Large intestine (tissue), 3 donors: ENCODE measurements at regions not wholly inside any gene's neighbourhood (a gene's known extent, or its start where the extent isn't known, plus 50 kb on each side); places are given as distances from the start of the nearest gene placed in this dataset.

ENCODE experiments used
- DNase-seq, 2 donors: peaks; one replicate each; pipeline versions ENCODE4 v3.0.0 to v3.0.0-alpha.2; 2013
- H3K27ac ChIP-seq: one replicate; pipeline ENCODE4 v1.5.1; 2013; ENCODE audit warnings: low read length
- H3K27me3 ChIP-seq: 2 replicates; pipeline ENCODE4 v1.6.1; 2013; ENCODE audit warnings: low read length; ENCODE audit not compliant: control insufficient read depth, insufficient read depth
- H3K36me3 ChIP-seq: 2 replicates; pipeline ENCODE4 v1.6.1; 2013; ENCODE audit warnings: low read length; ENCODE audit not compliant: control insufficient read depth, insufficient read depth
- H3K4me1 ChIP-seq: one replicate; pipeline ENCODE4 v1.6.1; 2013; ENCODE audit warnings: low read length; ENCODE audit not compliant: control insufficient read depth, insufficient read depth
- H3K4me3 ChIP-seq: one replicate; pipeline ENCODE4 v1.5.1; 2013; ENCODE audit warnings: low read length
- H3K9me3 ChIP-seq: one replicate; pipeline ENCODE4 v1.6.1; 2013; ENCODE audit warnings: mild to moderate bottlenecking, low read depth, low read length, moderate library complexity; ENCODE audit not compliant: control insufficient read depth
- WGBS: methylation state at CpG from one replicate; pipeline ENCODE4 v1.1.5; 2013; ENCODE audit warnings: low lambda C conversion rate; ENCODE audit not compliant: insufficient coverage; 5-methylcytosine and 5-hydroxymethylcytosine counted together

DNA sequence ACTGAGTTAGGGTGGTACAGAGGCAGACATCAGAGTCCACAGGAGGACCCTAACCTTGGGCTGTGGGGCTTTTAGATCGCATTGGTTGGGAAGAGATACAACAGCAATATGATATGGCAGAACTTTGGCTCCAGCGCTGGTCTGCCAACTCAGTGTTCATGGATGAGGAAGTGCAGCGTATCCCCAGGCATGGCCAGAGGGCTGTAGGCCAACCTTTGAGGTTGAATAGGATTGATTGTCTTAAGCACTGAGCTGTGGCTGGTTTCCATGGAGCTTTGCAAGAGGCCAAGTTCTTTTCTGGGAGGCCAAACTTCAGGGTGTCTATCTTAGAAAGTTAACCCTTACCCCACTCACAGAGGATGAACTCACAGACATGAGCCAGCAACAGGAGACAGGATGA lies 144.1 kb upstream of the TMTC4 start:
- Histone ChIP-seq H3K36me3 (no peaks in the 10 kb centered on the region), H3K27me3 (no peaks in the 10 kb centered on the region), H3K27ac (no peak overlapping the region), H3K4me1 (peaks cover 4% of the 10 kb centered on the region), H3K9me3 (peaks cover 4% of the 10 kb centered on the region), H3K4me3 (no peak overlapping the region)
- WGBS = no CpG with 5 or more reads among the region's 3 CpGs
- no peak for DNase-seq

DNA sequence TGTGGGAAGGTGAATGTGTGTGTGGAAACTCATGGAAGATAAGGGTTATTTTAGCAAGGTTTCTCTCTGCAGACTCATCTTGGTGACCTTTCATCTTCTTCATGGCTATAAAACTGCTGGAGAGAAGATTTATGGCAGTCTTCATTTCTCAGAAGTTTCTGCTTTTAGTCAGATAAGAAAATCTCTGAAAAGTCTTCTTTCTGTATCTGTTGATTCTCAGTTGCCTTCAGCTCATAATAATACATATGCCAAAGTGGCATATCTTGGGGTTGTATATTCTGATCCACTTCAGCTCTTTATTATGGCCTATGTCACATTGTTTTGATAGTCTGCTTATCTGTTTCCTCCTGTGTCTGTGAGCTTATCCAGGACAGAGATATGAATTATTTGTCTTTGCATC lies 143.3 kb upstream of the TMTC4 start:
- Histone ChIP-seq H3K27ac (no peak overlapping the region), H3K4me1 (peaks cover 4% of the 10 kb centered on the region), H3K9me3 (peaks cover 4% of the 10 kb centered on the region), H3K27me3 (no peaks in the 10 kb centered on the region), H3K36me3 (no peaks in the 10 kb centered on the region), H3K4me3 (no peak overlapping the region)
- peak; percentile 20 to 43 for DNase-seq

DNA sequence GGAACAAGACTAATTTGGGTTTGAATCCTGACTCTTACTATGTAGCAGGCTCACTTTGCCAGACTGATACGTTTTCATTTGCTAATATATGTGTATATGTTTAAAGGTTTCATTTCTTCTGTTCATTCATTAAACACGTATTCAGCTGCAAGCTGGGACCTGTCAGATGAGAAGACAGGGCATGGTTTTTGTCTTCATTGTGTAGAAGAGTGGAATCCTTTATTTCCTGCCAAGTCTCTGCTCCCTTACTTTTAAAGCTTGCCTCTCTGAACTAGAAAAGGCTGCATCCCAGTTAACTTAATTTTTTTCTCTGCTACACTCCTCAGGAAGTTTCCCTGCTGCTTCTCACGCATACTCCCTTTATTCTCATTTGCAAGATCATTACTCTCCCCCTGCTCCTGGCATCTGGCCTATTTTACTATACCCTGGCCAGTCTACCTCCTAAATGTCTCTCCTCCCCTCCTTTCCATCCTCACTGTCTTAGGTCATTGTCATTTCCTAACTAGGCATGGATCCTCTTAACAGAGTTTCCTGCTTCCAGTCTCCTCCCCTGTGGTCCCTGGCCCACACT lies 141.0 kb upstream of the TMTC4 start:
- Histone ChIP-seq H3K4me1 (peaks cover 4% of the 10 kb centered on the region), H3K9me3 (peaks cover 4% of the 10 kb centered on the region), H3K27me3 (no peaks in the 10 kb centered on the region), H3K4me3 (no peak overlapping the region), H3K27ac (no peak overlapping the region), H3K36me3 (no peaks in the 10 kb centered on the region)
- 91% methylated on average over 2 of the region's 3 CpGs for WGBS
- no peak for DNase-seq

DNA sequence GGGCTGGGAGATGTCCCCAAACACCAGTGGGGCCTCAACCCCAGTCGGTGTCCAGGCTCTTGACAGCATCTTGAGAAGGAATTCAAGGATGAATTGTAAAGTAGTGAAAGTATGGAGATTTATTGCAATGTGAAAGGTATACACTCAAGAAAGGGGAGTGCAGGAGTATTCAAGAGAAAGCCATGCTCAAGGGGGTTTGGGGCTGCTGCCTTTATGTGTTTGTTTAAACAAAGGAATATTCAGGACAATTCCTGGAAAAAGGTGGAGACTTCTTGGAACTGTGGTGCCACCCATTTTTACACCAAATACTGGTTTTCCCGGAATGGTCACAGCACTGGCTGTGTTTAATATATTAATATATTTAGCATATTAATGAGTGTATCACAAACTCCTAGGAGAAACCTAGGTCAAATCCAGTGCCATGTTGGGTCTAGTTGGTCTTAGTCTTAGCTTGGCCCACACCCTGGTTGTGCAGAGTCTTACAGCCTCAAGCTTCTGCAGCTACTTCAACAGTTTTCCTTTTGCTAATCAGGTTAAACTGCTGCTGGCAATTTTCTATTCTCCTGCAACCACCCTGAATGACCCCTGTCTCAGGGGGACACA lies 138.5 kb upstream of the TMTC4 start:
- no peaks in the 10 kb centered on the region for H3K27me3 ChIP-seq
- H3K36me3 ChIP-seq = no peaks in the 10 kb centered on the region
- H3K27ac ChIP-seq = no peak overlapping the region
- H3K9me3 ChIP-seq = peaks cover 4% of the 10 kb centered on the region
- no peak overlapping the region for H3K4me3 ChIP-seq
- no CpG with 5 or more reads among the region's 2 CpGs for WGBS
- DNase-seq = no peak
- H3K4me1 ChIP-seq = peaks cover 3% of the 10 kb centered on the region

DNA sequence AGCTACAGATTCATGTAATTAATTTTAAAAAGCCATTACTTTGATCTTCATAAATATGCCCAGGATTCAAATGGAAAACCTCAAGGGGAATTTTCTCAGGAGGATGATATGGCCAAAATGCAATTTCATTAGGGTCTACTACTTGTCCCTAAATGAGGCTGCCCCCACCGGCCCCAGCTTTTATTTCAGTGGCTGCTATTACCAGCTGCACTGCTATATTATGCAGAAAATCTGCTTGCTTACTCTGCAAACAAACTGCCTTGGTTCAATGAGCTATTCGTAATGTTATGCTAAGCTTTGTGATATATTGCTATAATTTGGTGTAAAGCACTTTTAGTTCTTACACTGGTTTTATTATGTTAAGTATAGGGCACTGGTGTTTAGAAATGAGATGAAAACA lies 137.3 kb upstream of the TMTC4 start:
- H3K27me3 ChIP-seq = no peaks in the 10 kb centered on the region
- 57% methylated on average over 1 of the region's 2 CpGs for WGBS

DNA sequence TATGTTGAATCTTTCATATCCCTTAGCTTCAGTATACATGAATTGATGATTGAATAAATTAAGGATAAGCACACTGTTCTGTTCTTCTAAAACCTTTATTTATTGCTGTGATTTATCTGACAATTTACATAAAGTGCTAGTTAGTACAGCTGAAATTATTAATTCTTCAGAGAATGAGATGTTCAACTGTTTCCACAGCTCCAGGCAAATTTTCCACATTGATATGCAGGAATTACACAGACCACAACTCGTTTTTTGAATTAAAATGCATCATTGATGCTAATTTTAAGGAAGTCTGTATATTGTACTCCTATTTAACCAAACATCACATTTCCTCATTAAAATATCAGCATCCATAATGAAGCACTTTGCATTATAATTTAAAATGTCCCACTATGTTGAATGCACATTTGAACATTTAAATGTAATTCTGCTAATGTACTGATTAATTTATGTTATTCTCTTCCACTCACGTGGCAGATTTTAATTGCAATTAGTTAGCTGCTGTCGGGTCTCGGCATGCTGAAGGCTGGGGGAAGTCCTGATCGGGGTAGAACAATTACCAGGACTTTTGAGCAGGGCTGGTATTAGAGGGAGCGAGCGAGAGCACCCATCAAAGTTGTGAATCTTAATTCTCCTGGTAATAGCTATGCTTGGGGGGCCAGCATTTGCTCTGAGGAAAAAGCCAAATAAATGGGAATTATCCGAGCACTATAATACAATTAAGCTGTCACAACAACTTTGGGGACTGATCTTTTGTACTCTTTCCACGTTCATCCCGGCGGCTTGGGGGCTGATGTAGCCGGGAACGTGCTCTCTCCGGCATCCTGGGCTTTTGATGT lies 136.7 kb upstream of the TMTC4 start:
- Histone ChIP-seq H3K9me3 (no peaks in the 10 kb centered on the region), H3K27me3 (no peaks in the 10 kb centered on the region), H3K27ac (no peak overlapping the region), H3K36me3 (no peaks in the 10 kb centered on the region), H3K4me3 (no peak overlapping the region), H3K4me1 (peaks cover 3% of the 10 kb centered on the region)
- 80% methylated on average over 2 of the region's 14 CpGs for WGBS
- no peak for DNase-seq

More for the DNA sequence above, 137.3 kb upstream of the TMTC4 start:
- Histone ChIP-seq H3K4me3 (no peak overlapping the region), H3K36me3 (no peaks in the 10 kb centered on the region), H3K9me3 (no peaks in the 10 kb centered on the region), H3K4me1 (peaks cover 3% of the 10 kb centered on the region), H3K27ac (no peak overlapping the region)
- DNase-seq = no peak

DNA sequence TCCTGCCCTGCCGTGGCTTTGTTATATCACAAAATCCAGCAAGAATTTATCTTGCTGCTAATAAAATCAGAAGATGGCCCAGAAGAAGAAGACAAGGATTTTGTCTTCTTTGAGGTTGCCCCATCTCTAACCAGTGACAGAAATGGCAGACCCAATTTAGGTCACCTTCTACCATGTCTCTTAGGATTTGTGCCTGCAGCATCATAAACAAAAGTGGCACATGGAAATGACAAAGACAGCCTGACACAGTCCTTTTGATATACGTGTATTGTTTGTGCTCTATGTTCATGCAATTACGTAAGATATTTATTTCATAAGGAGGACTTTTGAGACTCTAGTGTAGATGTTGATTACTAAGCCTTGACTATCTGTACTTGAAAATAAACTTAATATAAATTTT lies 135.9 kb upstream of the TMTC4 start:
- Histone ChIP-seq H3K4me3 (no peak overlapping the region), H3K27ac (no peak overlapping the region), H3K27me3 (no peaks in the 10 kb centered on the region), H3K36me3 (no peaks in the 10 kb centered on the region), H3K9me3 (no peaks in the 10 kb centered on the region), H3K4me1 (peaks cover 7% of the 10 kb centered on the region)
- 80% methylated on average over 1 of the region's 3 CpGs for WGBS
- DNase-seq = no peak

DNA sequence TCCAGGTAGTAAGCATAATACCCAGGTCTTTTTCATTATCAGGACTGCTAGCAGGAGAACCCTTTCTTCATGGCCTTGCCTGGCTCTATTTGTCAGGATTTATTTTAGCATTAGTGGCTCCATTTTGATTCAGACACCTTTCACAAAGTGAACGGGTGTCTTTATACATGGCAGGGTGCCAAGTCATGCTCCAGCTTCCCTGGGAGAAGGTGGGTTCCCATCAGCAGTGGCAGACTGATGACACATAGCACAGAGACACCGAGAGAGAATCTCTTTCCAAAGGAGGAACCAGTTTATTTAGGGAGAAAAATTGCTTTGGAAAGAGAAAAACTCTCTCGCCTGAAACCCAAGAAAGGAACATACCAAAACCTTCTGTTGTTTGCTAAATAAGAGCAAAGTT lies 135.3 kb upstream of the TMTC4 start:
- 88% methylated on average over 1 of the region's 3 CpGs for WGBS
- Histone ChIP-seq H3K4me1 (peaks cover 7% of the 10 kb centered on the region), H3K27me3 (no peaks in the 10 kb centered on the region), H3K4me3 (no peak overlapping the region), H3K27ac (no peak overlapping the region), H3K9me3 (no peaks in the 10 kb centered on the region), H3K36me3 (no peaks in the 10 kb centered on the region)
- no peak for DNase-seq

DNA sequence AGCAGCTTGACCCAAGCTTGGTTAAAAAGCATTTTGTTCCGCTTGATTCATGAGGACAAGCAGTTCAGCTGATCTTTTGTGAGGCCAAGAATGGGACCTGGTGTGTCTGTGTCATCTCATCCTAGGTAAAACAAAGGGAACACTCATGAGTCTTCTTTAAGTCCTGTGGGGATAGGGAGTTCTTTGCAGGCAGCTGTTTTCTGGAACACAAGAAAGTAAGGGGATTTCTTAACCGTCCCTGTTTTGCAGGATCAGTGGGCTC lies 134.5 kb upstream of the TMTC4 start:
- no peaks in the 10 kb centered on the region for H3K9me3 ChIP-seq
- H3K27me3 ChIP-seq = no peaks in the 10 kb centered on the region
- H3K27ac ChIP-seq = no peak overlapping the region
- no peaks in the 10 kb centered on the region for H3K36me3 ChIP-seq
- H3K4me1 ChIP-seq = peaks cover 7% of the 10 kb centered on the region
- H3K4me3 ChIP-seq = no peak overlapping the region
- WGBS = no CpG with 5 or more reads among the region's 2 CpGs
- DNase-seq = no peak

DNA sequence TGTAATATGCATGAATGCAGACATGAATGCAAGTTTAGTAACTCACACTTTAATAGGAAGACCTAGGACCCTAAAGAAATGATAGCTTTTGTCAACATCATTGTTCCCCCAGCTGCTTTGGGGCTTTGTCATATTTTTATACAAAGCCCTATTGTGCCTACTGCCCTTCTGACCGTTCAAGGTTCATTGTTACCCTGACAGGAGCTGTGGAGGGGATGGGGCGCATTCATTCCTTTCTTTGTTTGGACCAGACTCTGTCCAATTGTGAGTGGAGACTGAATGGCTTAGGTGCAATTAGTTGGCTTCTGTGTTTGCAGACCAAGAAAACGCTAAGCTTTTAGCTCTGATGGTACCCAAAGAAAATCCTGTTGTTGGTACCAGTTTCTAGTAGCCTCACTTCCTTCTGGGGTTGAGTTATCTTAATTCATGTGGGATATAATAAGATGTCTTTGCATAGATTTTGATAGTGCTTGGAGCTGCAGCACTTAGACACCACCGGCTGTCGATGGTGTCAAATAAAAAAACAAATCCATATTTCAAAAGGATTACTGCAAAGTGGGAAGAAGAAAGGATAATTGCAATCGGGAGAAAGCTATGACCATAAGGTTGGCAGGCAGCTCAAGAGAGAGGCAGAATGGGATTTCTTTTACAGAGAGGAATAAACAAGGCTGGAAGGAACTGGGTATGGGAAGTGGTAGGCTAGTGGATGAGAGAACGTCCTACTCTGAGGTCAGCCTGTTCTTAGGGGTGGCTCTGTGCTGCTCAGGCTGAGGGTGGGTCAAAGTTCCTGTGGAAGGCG lies 133.9 kb upstream of the TMTC4 start:
- Histone ChIP-seq H3K9me3 (no peaks in the 10 kb centered on the region), H3K27ac (no peak overlapping the region), H3K4me1 (peaks cover 7% of the 10 kb centered on the region), H3K27me3 (no peaks in the 10 kb centered on the region), H3K4me3 (no peak overlapping the region), H3K36me3 (no peaks in the 10 kb centered on the region)
- DNase-seq = peak in 1 of 2 donors; percentile 45
- WGBS = 0% methylated on average over 1 of the region's 8 CpGs
